GM18870 (cell line): ENCODE measurements at regions not wholly inside any gene's neighbourhood (a gene's known extent, or its start where the extent isn't known, plus 50 kb on each side); places are given as distances from the start of the nearest gene placed in this dataset.

ENCODE experiments used
- ATAC-seq: cut with Tn5 transposase; IDR thresholded peaks from one replicate; pipeline ENCODE4 v1.9.1; 2021; ENCODE audit warnings: moderate library complexity; ENCODE audit not compliant: unreplicated experiment

DNA sequence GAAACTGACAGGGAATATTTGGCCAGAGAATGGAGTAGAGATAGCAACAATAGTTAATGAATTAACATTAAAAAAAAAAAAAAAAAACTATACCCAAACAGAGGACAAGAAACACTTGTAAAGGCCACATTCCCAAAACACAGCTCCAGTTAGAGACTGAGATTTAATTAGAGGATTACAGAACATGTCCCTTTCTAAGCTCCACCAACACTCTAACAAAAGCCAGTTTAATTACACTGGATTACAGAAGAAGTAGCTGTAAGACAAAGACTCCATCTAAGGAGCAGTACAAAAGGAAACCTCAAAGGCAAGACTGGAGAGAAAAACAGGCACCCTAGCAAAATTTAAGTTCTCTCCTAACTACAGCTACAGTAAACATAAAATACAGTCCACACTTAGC, 1247.7 kb upstream of the AGA start:
- no peak for ATAC-seq

- no peak for ATAC-seq
Measured at GRCh38 chr4:178693816-178694215, 1251.6 kb upstream of the AGA start.

DNA sequence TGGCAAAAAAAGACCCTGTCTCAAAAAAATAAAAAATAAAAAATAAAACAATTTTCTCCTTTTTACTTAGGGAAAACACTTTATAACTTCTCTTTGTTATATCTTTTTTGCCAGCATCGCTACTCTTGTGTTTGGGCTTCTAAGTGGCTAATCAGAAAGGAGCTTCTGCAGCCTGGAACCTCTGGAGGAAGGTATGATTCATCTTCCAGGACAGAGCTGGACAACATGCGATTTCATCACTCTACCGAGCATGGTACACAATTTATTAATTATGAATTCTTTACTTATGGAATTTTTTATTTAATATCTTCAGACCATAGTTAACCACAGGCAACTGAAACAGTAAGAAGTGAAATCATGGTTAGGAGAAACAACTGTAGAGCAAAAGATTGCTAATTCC, 1254.3 kb upstream of the AGA start:
- no peak for ATAC-seq

- ATAC-seq: no peak
Measured at GRCh38 chr4:178712486-178712885, 1270.2 kb upstream of the AGA start.

- ATAC-seq: no peak
Measured at GRCh38 chr4:178738026-178738425, 1295.8 kb upstream of the AGA start.

GRCh38 chr4:178745203-178745602, 1303.0 kb upstream of the AGA start:
- no peak for ATAC-seq

DNA sequence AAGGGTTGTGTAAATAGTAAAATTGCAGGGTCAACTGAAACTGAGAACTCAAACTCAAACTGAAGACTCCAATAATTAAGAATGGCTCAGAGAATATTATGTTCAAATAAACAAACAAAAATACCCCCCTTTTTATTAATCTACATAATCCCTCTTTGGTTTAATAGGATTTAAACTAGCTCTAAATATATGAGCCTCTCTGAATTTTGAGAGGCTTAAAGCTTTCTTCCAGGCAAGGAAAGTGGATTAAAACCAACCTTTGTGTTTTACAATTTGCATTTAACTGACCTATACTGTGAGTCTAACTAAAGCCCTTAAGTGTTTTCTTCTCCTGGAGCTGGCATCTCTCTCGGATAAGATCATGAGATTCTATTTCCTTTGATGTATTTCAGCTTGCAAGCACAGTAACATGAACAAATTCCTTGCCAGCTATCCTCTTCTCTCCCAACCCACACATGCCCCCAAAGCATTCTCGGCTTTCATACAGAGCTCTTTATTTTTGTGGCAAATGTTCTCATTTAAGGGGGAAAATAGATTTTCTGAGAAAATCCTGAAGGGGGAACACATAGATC, 1310.8 kb upstream of the AGA start:
- ATAC-seq: no peak

- no peak for ATAC-seq
Measured at GRCh38 chr4:178778496-178778895, 1336.3 kb upstream of the AGA start.

DNA sequence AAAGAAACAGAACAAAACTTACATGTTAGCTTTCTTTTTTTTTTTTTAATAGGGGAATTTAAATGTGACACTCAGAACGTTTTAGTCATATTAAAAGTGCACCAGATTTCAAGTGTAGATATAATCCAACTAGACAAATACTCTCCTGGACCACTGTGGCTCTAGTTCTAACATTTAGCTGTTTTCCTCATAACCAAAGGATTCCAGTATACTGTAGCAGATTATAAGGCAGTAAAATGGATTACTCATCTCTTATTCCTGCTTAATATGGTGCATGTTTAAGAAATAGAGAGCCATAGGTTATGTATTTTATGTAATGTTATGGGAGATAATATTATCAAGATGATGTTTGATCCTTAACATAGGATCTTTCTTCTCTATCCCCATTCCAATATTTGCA, 1339.5 kb upstream of the AGA start:
- ATAC-seq: no peak

DNA sequence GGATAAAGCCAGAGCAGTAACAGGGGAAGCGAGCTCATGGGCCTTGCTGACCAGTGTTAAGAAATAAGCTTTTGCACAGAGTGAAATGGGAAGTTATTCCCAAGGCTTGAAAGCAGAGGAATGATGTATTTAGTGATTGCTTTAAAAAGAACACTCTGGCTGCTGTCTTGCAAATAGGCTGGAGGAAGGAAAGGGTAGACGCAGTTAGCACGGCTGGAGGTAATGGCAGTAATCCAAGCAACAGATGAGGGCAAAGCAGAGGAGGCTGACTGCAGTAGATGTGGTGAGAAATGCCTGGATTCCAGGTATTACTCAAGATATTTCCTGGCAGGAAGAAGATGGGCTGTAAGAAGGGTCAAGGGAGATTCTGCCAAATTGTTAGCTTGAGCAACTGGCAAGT, 1342.3 kb upstream of the AGA start:
- ATAC-seq: no peak

- ATAC-seq: no peak
Measured at GRCh38 chr4:178789279-178789678, 1347.0 kb upstream of the AGA start.

GRCh38 chr4:178799204-178799603, 1357.0 kb upstream of the AGA start:
- ATAC-seq: no peak

DNA sequence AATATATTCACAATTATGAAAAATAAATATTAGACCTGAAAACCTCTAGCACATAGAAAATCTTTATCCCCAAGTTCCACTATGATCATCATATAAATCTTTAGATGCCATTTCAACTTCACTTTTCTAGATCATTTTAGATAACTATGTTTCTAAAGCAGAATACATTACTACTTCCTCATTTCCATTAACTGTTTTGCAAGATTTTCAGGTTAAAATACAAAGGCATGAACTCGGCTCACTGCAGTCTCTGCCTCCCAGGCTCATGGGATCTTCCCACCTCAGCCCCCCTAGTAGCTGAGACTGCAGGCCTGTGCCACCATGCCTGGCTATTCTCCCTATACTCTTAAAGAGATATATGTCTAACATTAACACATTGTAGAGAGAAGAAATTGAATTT, 1365.9 kb upstream of the AGA start:
- no peak for ATAC-seq

- ATAC-seq: no peak
Measured at GRCh38 chr4:178809921-178810320, 1367.7 kb upstream of the AGA start.

GRCh38 chr4:178811356-178811755, 1369.1 kb upstream of the AGA start:
- ATAC-seq: no peak

DNA sequence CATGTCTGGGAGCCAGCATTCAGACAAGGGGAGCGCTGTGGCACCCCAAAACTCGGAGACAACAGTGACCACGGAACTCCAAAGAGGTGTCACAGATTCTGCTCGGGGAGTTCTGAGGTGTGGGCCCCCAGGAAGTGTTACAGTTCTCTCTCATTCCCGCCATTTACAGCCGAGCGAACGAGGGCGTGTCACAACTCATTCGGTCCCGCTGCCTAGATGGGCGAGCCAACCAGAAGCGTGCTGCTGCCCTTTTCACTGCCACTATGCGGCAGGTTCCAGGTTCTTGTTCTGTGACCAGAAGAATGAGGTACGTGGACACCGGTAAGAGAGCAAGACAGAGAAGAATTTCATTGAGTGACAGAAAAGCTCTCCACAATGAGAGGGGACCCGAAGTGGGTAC, 1370.6 kb upstream of the AGA start:
- no peak for ATAC-seq

DNA sequence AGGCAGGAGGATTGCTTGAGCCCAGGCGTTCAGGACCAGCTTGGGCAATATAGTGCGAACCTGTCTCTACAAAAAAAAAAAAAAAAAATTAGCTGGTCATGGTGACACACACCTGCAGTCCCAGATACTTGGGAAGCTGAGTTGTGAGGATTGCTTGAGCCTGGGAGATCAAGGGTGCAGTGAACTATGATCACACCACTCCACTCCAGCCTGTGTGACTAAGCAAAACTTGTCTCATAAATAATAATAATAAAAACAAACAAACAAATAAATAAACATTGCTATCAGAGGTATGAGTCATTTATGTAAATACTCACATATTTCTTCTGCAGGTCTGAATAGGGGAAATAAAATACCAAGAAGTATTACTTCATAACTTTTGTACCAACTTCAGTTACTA, 1372.7 kb upstream of the AGA start:
- ATAC-seq: no peak

DNA sequence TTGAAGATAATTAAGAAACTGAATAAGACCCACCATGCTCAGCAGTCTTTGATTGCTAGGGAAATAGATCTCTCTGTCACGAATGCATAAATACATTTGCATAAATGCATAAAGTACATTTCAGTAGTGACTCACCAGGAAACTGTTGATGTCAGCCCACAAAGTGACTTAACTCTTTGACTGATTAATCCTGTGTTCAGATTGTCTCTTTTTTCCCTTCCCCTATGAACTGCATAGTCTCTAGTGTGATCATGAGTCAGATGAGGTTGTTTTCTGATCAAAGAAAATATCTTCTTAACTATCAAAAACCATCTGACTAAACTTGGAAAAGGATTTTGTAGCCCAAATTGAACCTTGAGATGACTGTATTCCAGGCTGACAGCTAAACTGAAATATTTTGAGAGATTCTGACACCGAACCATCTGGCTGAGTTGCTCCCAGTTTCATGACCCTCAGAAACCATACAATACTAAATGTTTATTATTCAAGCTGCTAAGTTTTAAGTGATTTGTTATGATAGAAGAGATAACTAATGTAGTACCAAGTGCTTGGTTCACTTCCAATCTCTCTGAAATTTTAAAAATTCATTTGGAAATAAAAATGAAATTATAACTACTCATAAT, 1381.5 kb upstream of the AGA start:
- ATAC-seq: no peak

DNA sequence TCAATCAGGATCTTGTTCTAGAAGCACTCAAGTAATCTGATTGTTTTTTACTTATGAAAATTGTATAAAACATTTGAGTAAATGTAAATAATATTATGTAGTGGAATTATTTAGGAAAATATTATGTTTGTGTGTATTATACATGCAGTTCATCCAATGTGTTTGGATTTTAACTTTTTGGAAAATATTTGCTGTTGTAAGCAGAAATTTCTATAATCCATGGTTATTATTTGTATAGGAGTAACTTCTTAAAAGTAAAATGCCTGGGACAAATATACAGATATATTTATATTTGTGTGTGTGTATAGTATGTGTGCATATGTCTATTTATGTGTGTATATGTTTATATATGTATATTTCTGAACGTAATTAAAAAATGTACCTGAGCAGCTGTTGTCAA, 1394.6 kb upstream of the AGA start:
- ATAC-seq: no peak

DNA sequence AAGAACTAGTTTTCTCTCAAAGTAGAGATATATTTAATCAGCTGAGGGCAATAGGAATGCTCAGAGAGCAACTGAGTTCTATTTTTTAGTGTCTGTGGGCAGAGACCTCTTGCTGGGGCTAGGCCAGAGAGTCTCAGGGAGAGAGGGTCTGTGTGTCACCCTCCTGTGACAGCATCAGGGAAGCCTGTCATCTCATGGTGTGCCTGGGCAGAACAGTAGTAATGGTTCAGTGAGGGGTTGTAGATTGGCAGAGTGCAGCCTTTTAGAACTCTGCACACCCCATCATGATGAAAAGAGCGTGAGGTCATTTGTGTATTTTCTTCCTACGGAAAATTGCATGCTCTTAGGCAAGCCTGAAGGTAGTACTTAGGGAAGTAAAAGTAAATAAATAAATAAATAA, 1396.5 kb upstream of the AGA start:
- ATAC-seq: no peak

DNA sequence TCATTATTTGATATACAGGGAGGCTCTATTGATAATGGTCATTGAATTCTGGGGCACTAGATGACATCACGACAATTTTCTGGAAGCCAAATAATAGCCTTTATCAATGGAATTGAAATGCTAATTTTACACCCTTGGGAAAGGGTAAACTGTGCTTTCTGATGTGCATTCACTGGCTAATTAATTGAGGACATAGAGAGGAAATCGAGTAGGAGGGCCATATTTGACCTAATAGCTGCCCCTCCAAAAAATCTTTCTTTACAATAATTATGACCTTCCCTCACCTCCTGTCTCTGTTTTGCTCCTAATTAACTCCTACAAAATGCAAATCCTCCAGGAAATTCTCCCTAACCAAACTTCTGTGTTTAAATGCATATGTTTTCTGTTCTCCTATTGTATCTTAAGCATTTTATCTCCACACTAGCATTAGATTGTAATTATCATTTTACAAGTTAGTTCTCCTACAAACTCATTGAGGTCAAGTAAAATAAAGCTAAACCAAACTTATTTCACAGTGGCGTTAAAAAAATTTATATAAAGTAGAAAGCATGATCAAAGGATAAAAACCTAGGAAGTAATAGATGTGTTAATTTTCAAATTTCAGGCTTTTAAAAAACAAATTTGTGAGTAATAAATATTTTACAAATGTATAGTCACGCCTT, 1414.0 kb upstream of the AGA start:
- no peak for ATAC-seq

GRCh38 chr4:178871476-178871875, 1429.2 kb upstream of the AGA start:
- ATAC-seq: no peak

- no peak for ATAC-seq
Measured at GRCh38 chr4:178881937-178882336, 1439.7 kb upstream of the AGA start.
